Erythroblast (primary cell): ENCODE measurements at regions not wholly inside any gene's neighbourhood (a gene's known extent, or its start where the extent isn't known, plus 50 kb on each side); places are given as distances from the start of the nearest gene placed in this dataset.

Experiments
- GATA1 ChIP-seq: IDR thresholded peaks from 2 replicates; pipeline ENCODE4 v1.6.1; 2011; ENCODE audit warnings: low read depth, mild to moderate bottlenecking, control low read depth, low read length, moderate library complexity
- POLR2A ChIP-seq: IDR thresholded peaks from 2 replicates; pipeline ENCODE4 v1.6.1; 2011; ENCODE audit warnings: mild to moderate bottlenecking, low read length

DNA sequence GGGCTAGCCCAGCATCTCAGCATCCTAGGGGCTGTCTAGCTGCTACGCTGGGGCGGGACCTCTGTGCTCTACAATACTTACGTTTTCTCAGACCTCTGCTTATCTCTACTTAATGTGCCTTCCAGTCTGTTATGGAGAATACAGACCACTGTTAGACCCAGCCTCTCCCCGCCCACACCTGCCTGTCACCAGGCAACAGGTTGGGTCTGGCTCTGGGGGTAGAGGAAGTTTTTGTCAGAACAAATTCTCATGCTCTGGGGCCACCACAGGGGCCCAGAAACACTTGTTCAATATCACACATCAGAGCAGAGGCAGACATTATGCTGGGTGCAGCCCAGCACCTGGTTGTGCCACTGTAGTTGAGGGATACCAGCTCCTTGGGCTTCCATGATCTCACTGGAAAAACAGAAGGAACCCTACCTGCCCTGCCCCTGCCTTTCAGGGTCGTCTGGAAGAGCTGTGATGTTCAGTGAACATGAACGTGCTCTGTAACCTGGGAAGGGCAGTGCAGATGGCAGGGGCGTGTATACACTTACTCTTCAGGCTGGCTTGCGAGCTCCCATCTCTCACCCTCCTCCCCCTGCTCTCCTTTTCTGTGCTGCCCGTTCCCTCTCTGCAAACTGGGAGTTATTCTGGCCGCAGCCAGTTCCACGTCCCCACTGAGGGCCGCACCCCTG, 135.2 kb upstream of the PODXL start:
- TF ChIP-seq POLR2A, result no peak
- no peak for TF ChIP-seq GATA1
